Tibial nerve (tissue), 4 donors: ENCODE measurements at regions not wholly inside any gene's neighbourhood (a gene's known extent, or its start where the extent isn't known, plus 50 kb on each side); places are given as distances from the start of the nearest gene placed in this dataset.

Experiments
- DNase-seq, 2 donors: peaks; one replicate each; pipeline ENCODE4 v3.0.0-alpha.2; 2019; ENCODE audit warnings: low spot score in 2 of 2
- H3K27ac ChIP-seq, 4 donors: fragments of 200-600 bp; sonication (generic) in 3 of 4; one replicate each; pipeline ENCODE4 v1.5.1; 2017 to 2019; ENCODE audit warnings: mild to moderate bottlenecking in 1 of 4
- H3K27me3 ChIP-seq, 2 donors: fragments of 200-600 bp; sonication (generic) in 1 of 2; one replicate each; pipeline versions ENCODE4 v1.5.1 to v1.6.0; 2017 to 2019
- H3K36me3 ChIP-seq, 3 donors: fragments of 200-600 bp; sonication (generic); one replicate each; pipeline ENCODE4 v1.5.1; 2018 to 2019
- H3K4me1 ChIP-seq, 4 donors: fragments of 200-600 bp; sonication (generic) in 3 of 4; one replicate each; pipeline ENCODE4 v1.5.1; 2017 to 2019
- H3K4me3 ChIP-seq, 4 donors: fragments of 200-600 bp; sonication (generic) in 3 of 4; one replicate each; pipeline ENCODE4 v1.5.1; 2017 to 2019; ENCODE audit warnings: mild to moderate bottlenecking in 1 of 4, moderate library complexity in 1 of 4
- H3K9me3 ChIP-seq, 4 donors: fragments of 200-600 bp; sonication (generic) in 3 of 4; one replicate each; pipeline ENCODE4 v1.5.1; 2017 to 2019
- EP300 ChIP-seq, 2 donors: sonication (generic); formaldehyde crosslinking; IDR thresholded peaks; one replicate each; pipeline ENCODE4 v1.6.1; 2017; ENCODE audit warnings: antibody characterized with exemption in 2 of 2, mild to moderate bottlenecking in 1 of 2
- POLR2A ChIP-seq, 2 donors: fragments of 450-650 bp; IDR thresholded peaks; one replicate each; pipeline ENCODE4 v1.6.1; 2017; ENCODE audit warnings: antibody characterized with exemption in 2 of 2, mild to moderate bottlenecking in 2 of 2, moderate library complexity in 2 of 2
- WGBS, 2 donors: methylation state at CpG; one replicate each; pipeline ENCODE4 v1.1.5; 2018; 5-methylcytosine and 5-hydroxymethylcytosine counted together
- TF ChIP-seq, protein P1 (sequence below), 5 experiments: fragments of 200-600 bp in 3 of 5; fragments of 450-650 bp in 2 of 5; sonication (generic) in 3 of 5; IDR thresholded peaks; one replicate each; pipeline ENCODE4 v1.5.1; 2016 to 2019; ENCODE audit warnings: antibody characterized with exemption in 5 of 5, mild to moderate bottlenecking in 3 of 5, moderate library complexity in 2 of 5

DNA sequence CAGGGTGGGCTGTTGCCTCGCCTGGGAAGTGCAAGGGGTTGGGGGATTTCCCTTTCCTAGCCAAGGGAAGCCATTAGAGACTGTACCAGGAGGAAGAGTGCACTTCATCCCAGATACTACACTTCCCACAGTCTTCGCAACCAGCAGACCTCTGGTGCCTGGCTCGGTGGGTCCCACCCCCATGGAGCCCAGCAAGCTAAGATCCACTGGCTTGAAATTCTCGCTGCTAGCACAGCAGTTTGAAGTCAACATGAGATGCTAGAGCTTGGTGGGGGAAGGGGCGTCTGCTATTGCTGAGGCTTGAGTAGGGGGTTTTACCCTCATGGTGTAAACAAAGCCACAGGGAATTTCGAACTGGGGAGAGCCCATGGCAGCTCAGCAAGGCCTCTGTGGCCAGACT lies 586.4 kb downstream of the HTR1A start:
- WGBS, 2 donors = 71 to 88% methylated on average over 6 of the region's 6 CpGs

GRCh38 chr5:63374085-63374484 lies 588.2 kb downstream of the HTR1A start:
- no peaks in the 10 kb centered on the region for H3K4me1 ChIP-seq
- no peaks in the 10 kb centered on the region for H3K9me3 ChIP-seq
- no peak for DNase-seq
- H3K27ac ChIP-seq = no peak overlapping the region
- H3K27me3 ChIP-seq = no peaks in the 10 kb centered on the region
- TF ChIP-seq, protein P1, sequence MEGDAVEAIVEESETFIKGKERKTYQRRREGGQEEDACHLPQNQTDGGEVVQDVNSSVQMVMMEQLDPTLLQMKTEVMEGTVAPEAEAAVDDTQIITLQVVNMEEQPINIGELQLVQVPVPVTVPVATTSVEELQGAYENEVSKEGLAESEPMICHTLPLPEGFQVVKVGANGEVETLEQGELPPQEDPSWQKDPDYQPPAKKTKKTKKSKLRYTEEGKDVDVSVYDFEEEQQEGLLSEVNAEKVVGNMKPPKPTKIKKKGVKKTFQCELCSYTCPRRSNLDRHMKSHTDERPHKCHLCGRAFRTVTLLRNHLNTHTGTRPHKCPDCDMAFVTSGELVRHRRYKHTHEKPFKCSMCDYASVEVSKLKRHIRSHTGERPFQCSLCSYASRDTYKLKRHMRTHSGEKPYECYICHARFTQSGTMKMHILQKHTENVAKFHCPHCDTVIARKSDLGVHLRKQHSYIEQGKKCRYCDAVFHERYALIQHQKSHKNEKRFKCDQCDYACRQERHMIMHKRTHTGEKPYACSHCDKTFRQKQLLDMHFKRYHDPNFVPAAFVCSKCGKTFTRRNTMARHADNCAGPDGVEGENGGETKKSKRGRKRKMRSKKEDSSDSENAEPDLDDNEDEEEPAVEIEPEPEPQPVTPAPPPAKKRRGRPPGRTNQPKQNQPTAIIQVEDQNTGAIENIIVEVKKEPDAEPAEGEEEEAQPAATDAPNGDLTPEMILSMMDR (IDR thresholded peaks at IDR 0.05) = no peak
- TF ChIP-seq POLR2A (IDR thresholded peaks at IDR 0.05) = no peak
- no peak for TF ChIP-seq EP300 (IDR thresholded peaks at IDR 0.05)
- H3K4me3 ChIP-seq = no peak overlapping the region
- no peaks in the 10 kb centered on the region for H3K36me3 ChIP-seq

More for the DNA sequence above, 586.4 kb downstream of the HTR1A start:
- Histone ChIP-seq H3K27me3 (no peaks in the 10 kb centered on the region), H3K9me3 (peaks cover 0 to 2% (median 0%) of the 10 kb centered on the region in 4 donors), H3K4me1 (no peaks in the 10 kb centered on the region), H3K4me3 (no peak overlapping the region), H3K36me3 (no peaks in the 10 kb centered on the region), H3K27ac (no peak overlapping the region)
- TF ChIP-seq, protein P1 (IDR thresholded peaks at IDR 0.05) = no peak
- TF ChIP-seq EP300 (IDR thresholded peaks at IDR 0.05) (no peak), POLR2A (IDR thresholded peaks at IDR 0.05) (no peak)
- no peak for DNase-seq

DNA sequence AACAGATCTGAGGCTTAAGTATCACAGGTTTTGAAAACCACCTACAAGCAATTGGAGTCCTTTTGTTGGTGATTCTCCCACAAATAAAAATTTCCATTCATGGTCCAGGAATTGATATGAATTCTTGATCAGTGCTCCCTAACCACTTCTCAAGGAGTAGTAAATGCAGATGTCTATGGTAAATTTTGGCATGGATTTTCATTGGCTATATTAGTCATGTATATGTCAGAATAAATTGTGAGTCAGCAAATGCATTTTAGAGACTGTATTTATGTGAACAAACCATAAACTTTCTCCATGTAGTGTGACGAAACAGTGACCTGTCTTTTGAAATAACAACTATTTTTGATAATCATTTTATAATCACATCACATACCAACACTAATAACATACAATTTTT lies 611.1 kb downstream of the HTR1A start:
- no peaks in the 10 kb centered on the region for H3K27me3 ChIP-seq
- no peak for TF ChIP-seq POLR2A (IDR thresholded peaks at IDR 0.05)
- TF ChIP-seq, protein P1 (IDR thresholded peaks at IDR 0.05) = no peak
- TF ChIP-seq EP300 (IDR thresholded peaks at IDR 0.05) = no peak
- WGBS, 2 donors = 72 to 76% methylated on average over 1 of the region's 1 CpG
- no peak for DNase-seq
- no peaks in the 10 kb centered on the region for H3K9me3 ChIP-seq
- H3K4me1 ChIP-seq = no peaks in the 10 kb centered on the region
- H3K27ac ChIP-seq = no peak overlapping the region
- no peak overlapping the region for H3K4me3 ChIP-seq
- no peaks in the 10 kb centered on the region for H3K36me3 ChIP-seq

DNA sequence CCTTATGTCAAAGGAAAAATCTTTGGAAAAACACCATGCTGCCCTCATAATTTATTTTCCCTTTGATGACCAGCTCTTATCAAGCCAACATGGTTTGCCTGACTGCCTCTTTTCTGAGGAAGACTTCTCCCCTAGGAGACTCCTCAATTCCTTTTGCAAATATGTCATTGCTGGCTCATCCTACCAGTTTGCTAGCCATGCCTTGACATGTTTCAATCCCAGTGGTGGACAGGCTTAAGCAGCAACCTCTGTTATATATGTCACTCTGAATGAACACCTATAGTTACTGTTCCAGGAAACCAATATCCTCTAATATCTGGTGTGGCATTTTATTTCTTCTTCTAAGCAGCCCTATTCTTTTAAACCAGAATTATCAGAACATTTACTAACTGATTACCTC lies 615.8 kb downstream of the HTR1A start:
- no peaks in the 10 kb centered on the region for H3K36me3 ChIP-seq
- TF ChIP-seq POLR2A (IDR thresholded peaks at IDR 0.05) (no peak), EP300 (IDR thresholded peaks at IDR 0.05) (no peak)
- TF ChIP-seq, protein P1 (IDR thresholded peaks at IDR 0.05) = no peak

DNA sequence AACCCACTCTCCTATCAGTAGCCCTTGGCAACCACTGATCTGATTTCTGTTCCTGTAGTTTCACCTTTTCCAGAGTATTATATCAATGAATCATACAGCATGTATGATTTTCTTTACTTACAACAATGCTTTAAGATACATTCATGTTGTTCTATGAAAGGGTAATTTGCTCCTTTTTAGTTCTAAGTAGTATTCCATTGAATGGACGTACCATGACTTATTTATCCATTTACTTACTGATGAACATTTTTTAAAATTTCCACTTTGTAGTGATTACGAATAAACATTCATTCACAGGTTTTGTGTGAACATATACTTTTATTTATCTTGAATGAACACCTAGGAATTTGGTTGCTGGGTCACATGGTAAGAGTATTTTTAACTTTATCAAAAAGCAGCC lies 620.8 kb downstream of the HTR1A start:
- no peaks in the 10 kb centered on the region for H3K4me1 ChIP-seq
- TF ChIP-seq, protein P1 (IDR thresholded peaks at IDR 0.05) = no peak
- no peak for TF ChIP-seq POLR2A (IDR thresholded peaks at IDR 0.05)
- no peak for TF ChIP-seq EP300 (IDR thresholded peaks at IDR 0.05)
- 81 to 88% methylated on average over 2 of the region's 2 CpGs for WGBS, 2 donors
- H3K27me3 ChIP-seq = no peaks in the 10 kb centered on the region
- no peak overlapping the region for H3K27ac ChIP-seq
- H3K36me3 ChIP-seq = no peaks in the 10 kb centered on the region
- H3K9me3 ChIP-seq = peaks cover 0 to 9% (median 0%) of the 10 kb centered on the region in 4 donors
- no peak overlapping the region for H3K4me3 ChIP-seq
- no peak for DNase-seq

More for the DNA sequence above, 615.8 kb downstream of the HTR1A start:
- H3K27me3 ChIP-seq = no peaks in the 10 kb centered on the region
- peaks cover 0 to 4% (median 0%) of the 10 kb centered on the region in 4 donors for H3K9me3 ChIP-seq
- DNase-seq = no peak
- H3K4me3 ChIP-seq = no peak overlapping the region
- no peak overlapping the region for H3K27ac ChIP-seq
- no peaks in the 10 kb centered on the region for H3K4me1 ChIP-seq
